PC-3 (cell line): ENCODE measurements at regions not wholly inside any gene's neighbourhood (a gene's known extent, or its start where the extent isn't known, plus 50 kb on each side); places are given as distances from the start of the nearest gene placed in this dataset.

Experiments used
- ATAC-seq: fragments of 200-7000 bp; cut with Tn5 transposase; 2 replicates; pipeline ENCODE4 v1.9.1; 2020; ENCODE audit warnings: mild to moderate bottlenecking, moderate library complexity
- BruUV-seq: library from RNA; stranded (reverse); fragments of 400-500 nt; replicated peaks from 2 replicates; lab custom pipeline; 2021; lab: Mats Ljungman, UMichigan
- CTCF ChIA-PET: fragments of 300-600 bp; sonication (Branson Sonifier 250); formaldehyde crosslinking; loops from one replicate; lab custom pipeline; 2022; ENCODE audit warnings: antibody characterized with exemption; lab: Charles Lee
- POLR2A ChIA-PET: fragments of 300-600 bp; sonication (Branson Sonifier 250); formaldehyde crosslinking; loops from one replicate; lab custom pipeline; 2022; ENCODE audit warnings: antibody characterized with exemption; ENCODE audit not compliant: unreplicated experiment; lab: Charles Lee
- DNase-seq: peaks from one replicate; pipeline ENCODE4 v3.0.0-alpha.2; 2015
- H2AFZ ChIP-seq: fragments of 300-600 bp; sonication (generic); 2 replicates; pipeline ENCODE4 v1.6.0; 2016; ENCODE audit warnings: antibody characterized with exemption, low read length
- H3F3A ChIP-seq: fragments of 300-600 bp; sonication (generic); one replicate; pipeline ENCODE4 v1.6.0; 2017; ENCODE audit warnings: antibody characterized with exemption, low read length, control low read depth, mild to moderate bottlenecking; ENCODE audit not compliant: unreplicated experiment
- H3K27ac ChIP-seq: fragments of 300-600 bp; sonication (generic); 2 replicates; pipeline ENCODE4 v1.5.1; 2016; ENCODE audit warnings: mild to moderate bottlenecking, low read length
- H3K27me3 ChIP-seq: fragments of 300-600 bp; sonication (generic); 2 replicates; pipeline ENCODE4 v1.6.1; 2016; ENCODE audit warnings: low read length, mixed read lengths
- H3K36me3 ChIP-seq: fragments of 300-600 bp; sonication (generic); 2 replicates; pipeline ENCODE4 v1.6.1; 2016; ENCODE audit warnings: low read depth, mixed run types, low read length, mixed read lengths
- H3K4me1 ChIP-seq: fragments of 300-600 bp; sonication (generic); 2 replicates; pipeline ENCODE4 v1.5.1; 2016; ENCODE audit warnings: low read length; ENCODE audit not compliant: insufficient read depth
- H3K4me2 ChIP-seq: fragments of 300-600 bp; sonication (generic); 2 replicates; pipeline ENCODE4 v1.6.0; 2016; ENCODE audit warnings: low read length
- H3K4me3 ChIP-seq: fragments of 300-600 bp; sonication (generic); 2 replicates; pipeline ENCODE4 v1.5.1; 2016; ENCODE audit warnings: mild to moderate bottlenecking, low read length, mixed read lengths
- H3K79me2 ChIP-seq: fragments of 300-600 bp; sonication (generic); 2 replicates; pipeline ENCODE4 v1.6.1; 2017; ENCODE audit warnings: low read length, mixed read lengths
- H3K9ac ChIP-seq: fragments of 300-600 bp; sonication (generic); 2 replicates; pipeline ENCODE4 v1.6.0; 2016; ENCODE audit warnings: mild to moderate bottlenecking, low read length
- H3K9me2 ChIP-seq: fragments of 300-600 bp; sonication (generic); replicated peaks from 2 replicates; pipeline ENCODE4 v1.6.1; 2016; ENCODE audit warnings: mixed run types, low read length, mixed read lengths
- H3K9me3 ChIP-seq: fragments of 300-600 bp; sonication (generic); 2 replicates; pipeline ENCODE4 v1.6.1; 2016; ENCODE audit warnings: low read length, mixed read lengths
- H4K20me1 ChIP-seq: fragments of 300-600 bp; sonication (generic); 2 replicates; pipeline ENCODE4 v1.6.1; 2016; ENCODE audit warnings: low read length, mixed read lengths
- EZH2 ChIP-seq: fragments of 300-600 bp; sonication (generic); IDR thresholded peaks from one replicate; pipeline ENCODE4 v1.6.1; 2017; ENCODE audit warnings: antibody characterized with exemption, mild to moderate bottlenecking, low read length; ENCODE audit not compliant: unreplicated experiment
- EZH2phosphoT487 ChIP-seq: fragments of 300-600 bp; sonication (generic); IDR thresholded peaks from 2 replicates; pipeline ENCODE4 v1.6.1; 2018; ENCODE audit warnings: mild to moderate bottlenecking, antibody characterized with exemption, low read length, borderline replicate concordance
- intact Hi-C: fragments of 100-400 bp; cut with micrococcal nuclease; formaldehyde crosslinking; loops from 2 replicates; pipeline ENCODE4 v1.9.0; 2023
- TF ChIP-seq, protein P1 (sequence below): fragments of 300-600 bp; sonication (generic); conservative IDR thresholded peaks from 2 replicates; pipeline ENCODE4 v1.5.1; 2017; ENCODE audit warnings: antibody characterized with exemption, low read depth, mild to moderate bottlenecking, low read length

DNA sequence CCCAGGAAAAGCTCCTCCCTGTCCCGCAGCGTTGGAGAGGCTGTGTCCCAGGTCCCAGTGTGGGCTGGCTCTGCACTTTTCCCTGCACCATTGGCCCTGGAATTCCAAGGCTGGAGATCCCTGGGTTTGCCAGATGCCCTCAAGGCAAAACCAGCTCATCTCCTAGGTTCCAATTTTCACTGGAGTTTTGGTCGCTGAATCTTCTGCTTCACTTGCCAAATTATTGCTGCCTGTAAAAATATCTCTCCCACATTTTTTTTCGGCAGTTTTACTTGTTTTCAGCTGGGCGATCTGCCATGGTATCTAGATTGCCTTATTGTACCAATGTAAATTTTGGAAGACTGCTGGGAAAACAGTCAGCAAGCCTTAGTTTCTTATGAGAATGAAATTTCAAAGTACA is 150.9 kb upstream of the ATP10A start:
- no peak overlapping the region for H3K4me3 ChIP-seq
- BruUV-seq: no TSS peak
- ATAC-seq (no peak), DNase-seq (peak; percentile 66)
- no peaks in the 10 kb centered on the region for H3K9me3 ChIP-seq
- no peak overlapping the region for H3K9ac ChIP-seq
- no peaks in the 10 kb centered on the region for H3K27me3 ChIP-seq
- no peak overlapping the region for H3K4me2 ChIP-seq
- ChIA-PET CTCF (no interaction called here), POLR2A (no interaction called here)
- H3F3A ChIP-seq: no peaks in the 10 kb centered on the region
- intact Hi-C loops: no loop called here
- no peaks in the 10 kb centered on the region for H4K20me1 ChIP-seq
- TF ChIP-seq, protein P1, sequence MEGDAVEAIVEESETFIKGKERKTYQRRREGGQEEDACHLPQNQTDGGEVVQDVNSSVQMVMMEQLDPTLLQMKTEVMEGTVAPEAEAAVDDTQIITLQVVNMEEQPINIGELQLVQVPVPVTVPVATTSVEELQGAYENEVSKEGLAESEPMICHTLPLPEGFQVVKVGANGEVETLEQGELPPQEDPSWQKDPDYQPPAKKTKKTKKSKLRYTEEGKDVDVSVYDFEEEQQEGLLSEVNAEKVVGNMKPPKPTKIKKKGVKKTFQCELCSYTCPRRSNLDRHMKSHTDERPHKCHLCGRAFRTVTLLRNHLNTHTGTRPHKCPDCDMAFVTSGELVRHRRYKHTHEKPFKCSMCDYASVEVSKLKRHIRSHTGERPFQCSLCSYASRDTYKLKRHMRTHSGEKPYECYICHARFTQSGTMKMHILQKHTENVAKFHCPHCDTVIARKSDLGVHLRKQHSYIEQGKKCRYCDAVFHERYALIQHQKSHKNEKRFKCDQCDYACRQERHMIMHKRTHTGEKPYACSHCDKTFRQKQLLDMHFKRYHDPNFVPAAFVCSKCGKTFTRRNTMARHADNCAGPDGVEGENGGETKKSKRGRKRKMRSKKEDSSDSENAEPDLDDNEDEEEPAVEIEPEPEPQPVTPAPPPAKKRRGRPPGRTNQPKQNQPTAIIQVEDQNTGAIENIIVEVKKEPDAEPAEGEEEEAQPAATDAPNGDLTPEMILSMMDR: no peak
- TF ChIP-seq EZH2phosphoT487: no peak
- no peak for TF ChIP-seq EZH2
- no peaks in the 10 kb centered on the region for H3K9me2 ChIP-seq
- no peaks in the 10 kb centered on the region; the same call in 1 of the 2 replicates for H3K4me1 ChIP-seq
- H2AFZ ChIP-seq: no peak overlapping the region
- no peaks in the 10 kb centered on the region for H3K36me3 ChIP-seq
- H3K79me2 ChIP-seq: no peaks in the 10 kb centered on the region
- no peak overlapping the region for H3K27ac ChIP-seq

DNA sequence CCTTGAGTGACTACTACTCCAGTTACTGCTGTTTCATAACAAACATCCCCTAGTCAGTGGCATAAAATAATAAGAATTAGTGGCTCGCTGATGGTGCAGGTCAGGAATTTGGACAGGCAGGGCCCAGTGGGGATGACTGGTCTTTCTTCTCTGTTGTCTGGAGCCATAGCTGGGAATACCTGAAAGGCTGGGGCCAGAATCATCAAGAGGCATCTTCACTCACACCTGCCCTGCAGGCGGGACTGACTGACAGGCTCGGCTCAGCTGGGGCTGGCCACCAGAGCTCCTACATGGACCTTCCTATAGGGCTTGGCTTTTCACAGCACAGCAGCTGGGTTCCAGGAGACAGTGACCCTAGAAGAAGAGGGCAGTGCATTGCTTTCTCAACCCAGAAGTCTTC is 148.8 kb upstream of the ATP10A start:
- no peak overlapping the region for H3K27ac ChIP-seq
- H3K9me2 ChIP-seq: no peaks in the 10 kb centered on the region
- H3K36me3 ChIP-seq: no peaks in the 10 kb centered on the region
- H3K4me2 ChIP-seq: no peak overlapping the region
- H3F3A ChIP-seq: no peaks in the 10 kb centered on the region
- ATAC-seq: no peak
- DNase-seq: no peak
- H4K20me1 ChIP-seq: no peaks in the 10 kb centered on the region
- no TSS peak for BruUV-seq
- TF ChIP-seq EZH2 (no peak), EZH2phosphoT487 (no peak)
- TF ChIP-seq, protein P1: no peak
- CTCF ChIA-PET: no interaction called here
- no peak overlapping the region for H2AFZ ChIP-seq
- intact Hi-C loops: no loop called here
- peaks cover 5% of the 10 kb centered on the region; the same call in 1 of the 2 replicates for H3K27me3 ChIP-seq
- no peaks in the 10 kb centered on the region for H3K9me3 ChIP-seq
- no peak overlapping the region for H3K4me3 ChIP-seq
- no peaks in the 10 kb centered on the region; the same call in 1 of the 2 replicates for H3K4me1 ChIP-seq
- POLR2A ChIA-PET: no interaction called here
- no peaks in the 10 kb centered on the region for H3K79me2 ChIP-seq
- no peak overlapping the region for H3K9ac ChIP-seq

DNA sequence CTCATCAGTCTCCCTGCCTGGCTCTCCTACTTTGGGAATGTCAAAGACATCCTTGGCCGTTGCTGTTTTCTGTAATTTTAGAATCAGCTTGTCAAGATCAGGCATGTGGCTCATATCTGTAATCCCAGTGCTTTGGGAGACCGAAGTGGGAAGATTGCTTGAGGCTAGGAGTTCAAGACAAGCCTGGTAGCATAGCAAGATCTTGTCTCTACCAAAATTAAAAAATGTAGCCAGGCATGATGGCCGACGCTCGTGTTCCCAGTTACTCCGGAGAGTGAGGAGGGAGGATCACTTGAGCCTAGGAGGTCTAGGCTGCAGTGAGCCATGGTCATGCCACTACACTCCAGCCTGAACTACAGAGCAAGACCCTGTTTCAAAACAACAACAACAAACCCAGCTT is 144.0 kb upstream of the ATP10A start:
- ChIA-PET POLR2A (no interaction called here), CTCF (no interaction called here)
- H3F3A ChIP-seq: no peaks in the 10 kb centered on the region
- peaks cover 21% of the 10 kb centered on the region; the same call in 1 of the 2 replicates for H3K27me3 ChIP-seq
- ATAC-seq (no peak), DNase-seq (no peak)
- no peak overlapping the region for H2AFZ ChIP-seq
- no peaks in the 10 kb centered on the region for H4K20me1 ChIP-seq
- intact Hi-C loops: no loop called here
- no peak overlapping the region for H3K27ac ChIP-seq
- H3K9ac ChIP-seq: no peak overlapping the region
- no peak overlapping the region for H3K4me2 ChIP-seq
- TF ChIP-seq, protein P1: no peak
- TF ChIP-seq EZH2: no peak
- TF ChIP-seq EZH2phosphoT487: no peak
- H3K4me1 ChIP-seq: no peaks in the 10 kb centered on the region
- H3K9me2 ChIP-seq: no peaks in the 10 kb centered on the region
- no TSS peak for BruUV-seq
- no peaks in the 10 kb centered on the region for H3K79me2 ChIP-seq
- H3K9me3 ChIP-seq: no peaks in the 10 kb centered on the region
- H3K36me3 ChIP-seq: no peaks in the 10 kb centered on the region
- H3K4me3 ChIP-seq: no peak overlapping the region
